SK-N-SH treated with all-trans-retinoic acid at 6 μM for 48 hours (cell line): ENCODE measurements at regions not wholly inside any gene's neighbourhood (a gene's known extent, or its start where the extent isn't known, plus 50 kb on each side); places are given as distances from the start of the nearest gene placed in this dataset.

Experiments
- ISL1 ChIP-seq: fragments of 250-450 bp; sonication (Bioruptor Pico); IDR thresholded peaks from 2 replicates; pipeline ENCODE4 v2.1.2; 2022; ENCODE audit warnings: mild to moderate bottlenecking, moderate library complexity
- POU6F1 ChIP-seq: fragments of 250-450 bp; sonication (Bioruptor Pico); IDR thresholded peaks from 2 replicates; pipeline ENCODE4 v1.8.0; 2021; ENCODE audit warnings: low read depth, mild to moderate bottlenecking, moderate library complexity, borderline replicate concordance
- TCF4 ChIP-seq: fragments of 250-450 bp; sonication (Bioruptor Pico); IDR thresholded peaks from 2 replicates; pipeline ENCODE4 v1.8.0; 2021; ENCODE audit warnings: mild to moderate bottlenecking, moderate library complexity, borderline replicate concordance

GRCh38 chr4:14679906-14680305 is 322.4 kb upstream of the CPEB2 start:
- TF ChIP-seq TCF4 (CRISPR knock-in tag) (no peak), ISL1 (CRISPR knock-in tag) (no peak), POU6F1 (CRISPR knock-in tag) (no peak)
